ENCODE measurements at regions not wholly inside any gene's neighbourhood (a gene's known extent, or its start where the extent isn't known, plus 50 kb on each side); places are given as distances from the start of the nearest gene placed in this dataset.

GRCh38 chrX:118222421-118222820, 105.8 kb upstream of the KLHL13 start:
- Histone ChIP-seq H3K27me3 (ENCODE audit: insufficient read depth) (no peaks in the 10 kb centered on the region), H4K20me1 (replicated peaks; ENCODE audit: insufficient read depth) (no peaks in the 10 kb centered on the region), H2AFZ (no peak overlapping the region), H3K9me2 (ENCODE audit: insufficient read depth) (no peaks in the 10 kb centered on the region), H3F3A (replicated peaks; ENCODE audit: low read depth) (no peaks in the 10 kb centered on the region), H3K4me1 (ENCODE audit: insufficient read depth) (no peaks in the 10 kb centered on the region), H3K27ac (ENCODE audit: low read depth) (no peak overlapping the region), H3K4me2 (no peak overlapping the region), H3K36me3 (ENCODE audit: insufficient read depth) (no peaks in the 10 kb centered on the region), H3K79me2 (replicated peaks; ENCODE audit: insufficient read depth) (no peaks in the 10 kb centered on the region), H3K4me3 (no peak overlapping the region)
- no peaks in the 10 kb centered on the region for H3K27me3 Mint-ChIP-seq (ENCODE audit: insufficient read depth, low read depth, poor library complexity)
- no peak for TF ChIP-seq EZH2phosphoT487 (IDR thresholded peaks at IDR 0.05; ENCODE audit: unreplicated experiment)
- no peak for ATAC-seq
- DNase-seq (ENCODE audit: low spot score) = no peak
- no peaks in the 10 kb centered on the region for H3K4me1 Mint-ChIP-seq
- H3K36me3 Mint-ChIP-seq (ENCODE audit: low read depth) = no peaks in the 10 kb centered on the region
- H3K4me3 Mint-ChIP-seq = no peak overlapping the region
- H3K27ac Mint-ChIP-seq = no peak overlapping the region
- H3K9me3 Mint-ChIP-seq = no peaks in the 10 kb centered on the region

GRCh38 chrX:118225711-118226428, 109.3 kb upstream of the KLHL13 start:
- no peak overlapping the region for H2AFZ ChIP-seq
- H3K79me2 ChIP-seq (replicated peaks; ENCODE audit: insufficient read depth) = no peaks in the 10 kb centered on the region
- H4K20me1 ChIP-seq (replicated peaks; ENCODE audit: insufficient read depth) = no peaks in the 10 kb centered on the region
- no peaks in the 10 kb centered on the region for H3K36me3 Mint-ChIP-seq (ENCODE audit: low read depth)
- no peak for TF ChIP-seq ETS1 (IDR thresholded peaks at IDR 0.05)
- TF ChIP-seq CTCF (conservative IDR thresholded peaks at IDR 0.05; ENCODE audit: low read depth in 2 of 2) = peak; percentile 48 to 53
- no peaks in the 10 kb centered on the region for H3K9me3 Mint-ChIP-seq
- H3K9me2 ChIP-seq (ENCODE audit: insufficient read depth) = no peaks in the 10 kb centered on the region
- H3K27me3 Mint-ChIP-seq (ENCODE audit: insufficient read depth, low read depth, poor library complexity) = no peaks in the 10 kb centered on the region
- DNase-seq (ENCODE audit: low spot score) = peak; percentile 16
- peak; percentile 31; the same call in 2 of the 3 replicates for ATAC-seq
- H3K27me3 ChIP-seq (ENCODE audit: insufficient read depth) = no peaks in the 10 kb centered on the region
- no peaks in the 10 kb centered on the region for H3K36me3 ChIP-seq (ENCODE audit: insufficient read depth)
- H3K4me2 ChIP-seq = no peak overlapping the region
- no peak overlapping the region for H3K4me3 ChIP-seq
- H3K4me1 Mint-ChIP-seq = no peaks in the 10 kb centered on the region
- H3K4me1 ChIP-seq (ENCODE audit: insufficient read depth) = no peaks in the 10 kb centered on the region
- no peak overlapping the region for H3K27ac Mint-ChIP-seq
- no peaks in the 10 kb centered on the region for H3F3A ChIP-seq (replicated peaks; ENCODE audit: low read depth)
- no peak overlapping the region for H3K4me3 Mint-ChIP-seq
- H3K27ac ChIP-seq (ENCODE audit: low read depth) = no peak overlapping the region

GRCh38 chrX:118228041-118228440, 111.4 kb upstream of the KLHL13 start:
- ATAC-seq (no peak), DNase-seq (ENCODE audit: low spot score) (no peak)
- Mint-ChIP-seq H3K9me3 (no peaks in the 10 kb centered on the region), H3K27me3 (ENCODE audit: insufficient read depth, low read depth, poor library complexity) (no peaks in the 10 kb centered on the region), H3K4me3 (no peak overlapping the region), H3K36me3 (ENCODE audit: low read depth) (no peaks in the 10 kb centered on the region), H3K4me1 (no peaks in the 10 kb centered on the region), H3K27ac (no peak overlapping the region)
- Histone ChIP-seq H3K27ac (ENCODE audit: low read depth) (no peak overlapping the region), H3K9me2 (ENCODE audit: insufficient read depth) (no peaks in the 10 kb centered on the region), H4K20me1 (replicated peaks; ENCODE audit: insufficient read depth) (no peaks in the 10 kb centered on the region), H3K36me3 (ENCODE audit: insufficient read depth) (no peaks in the 10 kb centered on the region), H3K79me2 (replicated peaks; ENCODE audit: insufficient read depth) (no peaks in the 10 kb centered on the region), H3K27me3 (ENCODE audit: insufficient read depth) (no peaks in the 10 kb centered on the region), H3K4me1 (ENCODE audit: insufficient read depth) (no peaks in the 10 kb centered on the region), H3K4me2 (no peak overlapping the region), H3K4me3 (no peak overlapping the region), H2AFZ (no peak overlapping the region), H3F3A (replicated peaks; ENCODE audit: low read depth) (no peaks in the 10 kb centered on the region)
- no peak for TF ChIP-seq CREB1 (CRISPR knock-in tag; IDR thresholded peaks at IDR 0.05; ENCODE audit: low read depth)

All from GM23338 (cell line).